ENCODE measurements at regions not wholly inside any gene's neighbourhood (a gene's known extent, or its start where the extent isn't known, plus 50 kb on each side); places are given as distances from the start of the nearest gene placed in this dataset.

- no peaks in the 10 kb centered on the region for H3K9me3 ChIP-seq
- no peak overlapping the region for H3K4me3 ChIP-seq (replicated peaks in 1 of 3)
- H3K27ac ChIP-seq, result no peak overlapping the region
- TF ChIP-seq CTCF (IDR thresholded peaks at IDR 0.05) (no peak), POLR2A (IDR thresholded peaks at IDR 0.05) (no peak)
- no peaks in the 10 kb centered on the region for H3K36me3 ChIP-seq
- no peaks in the 10 kb centered on the region for H3K4me1 ChIP-seq
- WGBS, 2 donors, result 88 to 89% methylated on average over 5 of the region's 5 CpGs
- no peak for DNase-seq
- intact Hi-C loops (cut with DNase I), result no loop called here
- no peaks in the 10 kb centered on the region for H3K27me3 ChIP-seq
Measured at GRCh38 chr1:99531578-99532275, 114.2 kb upstream of the PALMD start.

GRCh38 chr1:99532276-99532580 is 113.7 kb upstream of the PALMD start:
- no peak for TF ChIP-seq CTCF (IDR thresholded peaks at IDR 0.05)
- no peak for TF ChIP-seq POLR2A (IDR thresholded peaks at IDR 0.05)
- intact Hi-C loops (cut with DNase I), result no loop called here
- Histone ChIP-seq H3K4me3 (replicated peaks in 1 of 3) (no peak overlapping the region), H3K27me3 (no peaks in the 10 kb centered on the region), H3K36me3 (no peaks in the 10 kb centered on the region), H3K4me1 (no peaks in the 10 kb centered on the region), H3K27ac (no peak overlapping the region), H3K9me3 (no peaks in the 10 kb centered on the region)
- 41 to 57% methylated on average over 1 of the region's 1 CpG for WGBS, 2 donors
- DNase-seq, result no peak

GRCh38 chr1:99533909-99534637 is 111.8 kb upstream of the PALMD start:
- DNase-seq, result no peak
- no peaks in the 10 kb centered on the region for H3K9me3 ChIP-seq
- H3K27me3 ChIP-seq, result no peaks in the 10 kb centered on the region
- H3K4me1 ChIP-seq, result no peaks in the 10 kb centered on the region
- no peak overlapping the region for H3K27ac ChIP-seq
- no peak overlapping the region for H3K4me3 ChIP-seq (replicated peaks in 1 of 3)
- H3K36me3 ChIP-seq, result no peaks in the 10 kb centered on the region
- intact Hi-C loops (cut with DNase I), result no loop called here
- no peak for TF ChIP-seq POLR2A (IDR thresholded peaks at IDR 0.05)
- TF ChIP-seq CTCF (IDR thresholded peaks at IDR 0.05), result no peak
- 67 to 70% methylated on average over 9 of the region's 9 CpGs for WGBS, 2 donors

GRCh38 chr1:99534638-99534930 is 111.3 kb upstream of the PALMD start:
- Histone ChIP-seq H3K4me1 (no peaks in the 10 kb centered on the region), H3K4me3 (replicated peaks in 1 of 3) (no peak overlapping the region), H3K9me3 (no peaks in the 10 kb centered on the region), H3K36me3 (no peaks in the 10 kb centered on the region), H3K27ac (no peak overlapping the region), H3K27me3 (no peaks in the 10 kb centered on the region)
- 42 to 71% methylated on average over 1 of the region's 1 CpG for WGBS, 2 donors
- intact Hi-C loops (cut with DNase I), result no loop called here
- DNase-seq, result no peak
- TF ChIP-seq POLR2A (IDR thresholded peaks at IDR 0.05), result no peak
- no peak for TF ChIP-seq CTCF (IDR thresholded peaks at IDR 0.05)

- Histone ChIP-seq H3K27me3 (no peaks in the 10 kb centered on the region), H3K36me3 (no peaks in the 10 kb centered on the region), H3K27ac (no peak overlapping the region), H3K4me3 (replicated peaks in 1 of 3) (no peak overlapping the region), H3K4me1 (no peaks in the 10 kb centered on the region), H3K9me3 (no peaks in the 10 kb centered on the region)
- 88 to 91% methylated on average over 7 of the region's 7 CpGs for WGBS, 2 donors
- intact Hi-C loops (cut with DNase I), result no loop called here
- no peak for DNase-seq
- TF ChIP-seq POLR2A (IDR thresholded peaks at IDR 0.05), result no peak
- TF ChIP-seq CTCF (IDR thresholded peaks at IDR 0.05), result no peak
Measured at GRCh38 chr1:99535470-99536164, 110.3 kb upstream of the PALMD start.

All from thyroid gland (tissue), 4 donors.